Kidney epithelial cell (primary cell): ENCODE measurements at regions not wholly inside any gene's neighbourhood (a gene's known extent, or its start where the extent isn't known, plus 50 kb on each side); places are given as distances from the start of the nearest gene placed in this dataset.
A peak's percentile ranks its signal among the peaks of the same experiment; 100 is the strongest.

Experiments
- DNase-seq: peaks from one replicate; pipeline ENCODE4 v3.0.0-alpha.2; 2010; ENCODE audit warnings: low read depth
- H3K27me3 ChIP-seq: 2 replicates; pipeline ENCODE4 v1.6.0; 2011; ENCODE audit warnings: low read length; ENCODE audit not compliant: control insufficient read depth, insufficient read depth
- H3K36me3 ChIP-seq: 2 replicates; pipeline ENCODE4 v1.5.1; 2011; ENCODE audit warnings: low read length; ENCODE audit not compliant: control insufficient read depth, insufficient read depth
- H3K4me3 ChIP-seq: 2 replicates; pipeline ENCODE4 v1.5.1; 2011; ENCODE audit warnings: low read depth, mild to moderate bottlenecking, control low read depth, low read length
- CTCF ChIP-seq: IDR thresholded peaks from 2 replicates; pipeline ENCODE4 v1.5.1; 2011; ENCODE audit warnings: mild to moderate bottlenecking, moderate library complexity, low read length, control low read depth, inconsistent platforms; ENCODE audit not compliant: insufficient read depth, poor library complexity, severe bottlenecking

- Histone ChIP-seq H3K36me3 (no peaks in the 10 kb centered on the region), H3K4me3 (no peak overlapping the region), H3K27me3 (no peaks in the 10 kb centered on the region)
- no peak for DNase-seq
- TF ChIP-seq CTCF = no peak
Observed at GRCh38 chr3:146974001-146974400, 368.9 kb upstream of the PLSCR5 start.

GRCh38 chr3:146972726-146973125 is 367.6 kb upstream of the PLSCR5 start:
- DNase-seq = no peak
- Histone ChIP-seq H3K36me3 (no peaks in the 10 kb centered on the region), H3K4me3 (no peak overlapping the region), H3K27me3 (no peaks in the 10 kb centered on the region)
- TF ChIP-seq CTCF = no peak

- no peak for DNase-seq
Observed at GRCh38 chr3:146970236-146970635, 365.1 kb upstream of the PLSCR5 start.

GRCh38 chr3:146969356-146969755 is 364.2 kb upstream of the PLSCR5 start:
- DNase-seq = no peak
- no peak for TF ChIP-seq CTCF
- no peak overlapping the region for H3K4me3 ChIP-seq
- no peaks in the 10 kb centered on the region for H3K27me3 ChIP-seq
- H3K36me3 ChIP-seq = no peaks in the 10 kb centered on the region

More at GRCh38 chr3:146970236-146970635, 365.1 kb upstream of the PLSCR5 start:
- no peak overlapping the region for H3K4me3 ChIP-seq
- no peaks in the 10 kb centered on the region for H3K36me3 ChIP-seq
- TF ChIP-seq CTCF = no peak
- no peaks in the 10 kb centered on the region for H3K27me3 ChIP-seq

GRCh38 chr3:146968204-146968651 is 363.1 kb upstream of the PLSCR5 start:
- Histone ChIP-seq H3K4me3 (no peak overlapping the region), H3K36me3 (no peaks in the 10 kb centered on the region), H3K27me3 (no peaks in the 10 kb centered on the region)
- no peak for TF ChIP-seq CTCF
- DNase-seq = peak; percentile 63

- TF ChIP-seq CTCF = no peak
- H3K27me3 ChIP-seq = no peaks in the 10 kb centered on the region
- no peak for DNase-seq
- H3K4me3 ChIP-seq = no peak overlapping the region
- H3K36me3 ChIP-seq = no peaks in the 10 kb centered on the region
Observed at GRCh38 chr3:146967783-146968182, 362.6 kb upstream of the PLSCR5 start.
